ENCODE measurements at regions not wholly inside any gene's neighbourhood (a gene's known extent, or its start where the extent isn't known, plus 50 kb on each side); places are given as distances from the start of the nearest gene placed in this dataset.

DNA sequence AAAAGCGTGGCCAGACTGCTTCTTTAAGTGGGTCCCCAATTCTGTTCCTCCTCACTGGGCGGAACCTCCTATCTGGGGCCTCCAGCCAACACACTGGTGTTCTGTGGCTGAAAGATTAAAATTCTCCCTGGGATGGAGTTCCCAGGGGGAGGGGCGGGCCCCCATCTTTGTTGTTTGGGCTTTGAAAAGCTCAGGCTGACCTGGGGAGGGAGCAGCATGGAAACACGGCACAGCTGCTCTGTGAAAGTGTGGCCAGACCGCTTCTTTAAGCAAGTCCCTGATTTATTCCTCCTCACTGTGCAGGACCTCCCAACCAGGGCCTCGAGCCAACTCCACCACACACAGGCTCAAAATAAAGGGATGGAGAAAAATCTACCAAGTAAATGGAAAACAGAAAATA, 219.5 kb downstream of the TMEM47 start:
- dilution Hi-C loops (cut with HindIII; ENCODE audit: low sequenced_read_pairs, unreplicated experiment), result no loop called here

More for the DNA sequence above, 219.5 kb downstream of the TMEM47 start:
- no peak overlapping the region for H2BK20ac ChIP-seq (ENCODE audit: low read depth, low read length)
- no peaks in the 10 kb centered on the region for H3K36me3 ChIP-seq (ENCODE audit: control insufficient read depth, insufficient read depth, low read length)
- no peak overlapping the region for H4K91ac ChIP-seq (ENCODE audit: insufficient read depth, low read depth, low read length)
- no peak overlapping the region for H3K18ac ChIP-seq (ENCODE audit: low read depth, low read length)
- no peak overlapping the region for H3K4ac ChIP-seq (ENCODE audit: low read depth, low read length)
- H3K4me3 ChIP-seq (ENCODE audit: insufficient read depth, low read depth, low read length), result no peak overlapping the region
- no TSS peak for BruUV-seq (replicated peaks)
- intact Hi-C loops (cut with micrococcal nuclease), result no loop called here
- no peak overlapping the region for H3K23ac ChIP-seq (ENCODE audit: low read depth, low read length)
- no peak overlapping the region for H2BK120ac ChIP-seq (ENCODE audit: low read depth, low read length)
- in situ Hi-C loops (cut with MboI; ENCODE audit: low sequenced_read_pairs), result no loop called here
- no peaks in the 10 kb centered on the region for H3K4me1 ChIP-seq (ENCODE audit: control insufficient read depth, insufficient read depth, low read length)
- no CpG with 5 or more reads among the region's 6 CpGs for WGBS, 2 experiments (ENCODE audit: extremely low coverage in 2 of 2, insufficient read length in 1 of 2)
- H3K9ac ChIP-seq (ENCODE audit: low read depth, low read length), result no peak overlapping the region
- ChIA-PET CTCF (no interaction called here), POLR2A (ENCODE audit: unreplicated experiment) (no interaction called here)
- H3K79me1 ChIP-seq (ENCODE audit: low read depth in 1 of 2, low read length in 2 of 2), result no peaks in the 10 kb centered on the region
- no peak overlapping the region for H3K27ac ChIP-seq (ENCODE audit: insufficient read depth, low read length)
- peaks cover 3% of the 10 kb centered on the region; the same call in 1 of the 2 replicates for H3K9me3 ChIP-seq (ENCODE audit: control insufficient read depth, insufficient read depth, low read length)
- no peaks in the 10 kb centered on the region for H3K27me3 ChIP-seq (ENCODE audit: control insufficient read depth, insufficient read depth, low read length)
- H2BK5ac ChIP-seq (ENCODE audit: low read depth, low read length, poor library complexity, severe bottlenecking), result no peak overlapping the region
- no peak overlapping the region for H2AFZ ChIP-seq (replicated peaks; ENCODE audit: low read length, poor library complexity)
- no peak overlapping the region for H4K5ac ChIP-seq (ENCODE audit: low read depth, low read length)
- no peak overlapping the region for H3K14ac ChIP-seq (replicated peaks; ENCODE audit: low read depth, low read length)
- TF ChIP-seq, protein P1, sequence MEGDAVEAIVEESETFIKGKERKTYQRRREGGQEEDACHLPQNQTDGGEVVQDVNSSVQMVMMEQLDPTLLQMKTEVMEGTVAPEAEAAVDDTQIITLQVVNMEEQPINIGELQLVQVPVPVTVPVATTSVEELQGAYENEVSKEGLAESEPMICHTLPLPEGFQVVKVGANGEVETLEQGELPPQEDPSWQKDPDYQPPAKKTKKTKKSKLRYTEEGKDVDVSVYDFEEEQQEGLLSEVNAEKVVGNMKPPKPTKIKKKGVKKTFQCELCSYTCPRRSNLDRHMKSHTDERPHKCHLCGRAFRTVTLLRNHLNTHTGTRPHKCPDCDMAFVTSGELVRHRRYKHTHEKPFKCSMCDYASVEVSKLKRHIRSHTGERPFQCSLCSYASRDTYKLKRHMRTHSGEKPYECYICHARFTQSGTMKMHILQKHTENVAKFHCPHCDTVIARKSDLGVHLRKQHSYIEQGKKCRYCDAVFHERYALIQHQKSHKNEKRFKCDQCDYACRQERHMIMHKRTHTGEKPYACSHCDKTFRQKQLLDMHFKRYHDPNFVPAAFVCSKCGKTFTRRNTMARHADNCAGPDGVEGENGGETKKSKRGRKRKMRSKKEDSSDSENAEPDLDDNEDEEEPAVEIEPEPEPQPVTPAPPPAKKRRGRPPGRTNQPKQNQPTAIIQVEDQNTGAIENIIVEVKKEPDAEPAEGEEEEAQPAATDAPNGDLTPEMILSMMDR (conservative IDR thresholded peaks at IDR 0.05; ENCODE audit: low read depth, low read length), result no peak
- TF ChIP-seq MAFK (IDR thresholded peaks at IDR 0.05; ENCODE audit: low read depth, low read length), result no peak
- TF ChIP-seq POLR2A (IDR thresholded peaks at IDR 0.05; ENCODE audit: low read depth, low read length), result no peak
- TF ChIP-seq, protein P2, sequence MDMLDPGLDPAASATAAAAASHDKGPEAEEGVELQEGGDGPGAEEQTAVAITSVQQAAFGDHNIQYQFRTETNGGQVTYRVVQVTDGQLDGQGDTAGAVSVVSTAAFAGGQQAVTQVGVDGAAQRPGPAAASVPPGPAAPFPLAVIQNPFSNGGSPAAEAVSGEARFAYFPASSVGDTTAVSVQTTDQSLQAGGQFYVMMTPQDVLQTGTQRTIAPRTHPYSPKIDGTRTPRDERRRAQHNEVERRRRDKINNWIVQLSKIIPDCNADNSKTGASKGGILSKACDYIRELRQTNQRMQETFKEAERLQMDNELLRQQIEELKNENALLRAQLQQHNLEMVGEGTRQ (IDR thresholded peaks at IDR 0.05; ENCODE audit: low read depth, low read length), result no peak
- TF ChIP-seq CHD1 (IDR thresholded peaks at IDR 0.05; ENCODE audit: low read depth, low read length), result no peak
- TF ChIP-seq NFE2L2 (IDR thresholded peaks at IDR 0.05; ENCODE audit: low read depth, low read length), result no peak
- TF ChIP-seq BHLHE40 (IDR thresholded peaks at IDR 0.05; ENCODE audit: low read depth, low read length), result no peak
- H3K4me2 ChIP-seq (ENCODE audit: low read depth, low read length), result no peak overlapping the region
- no peak overlapping the region for H2BK15ac ChIP-seq (ENCODE audit: low read depth, low read length)
- no peak overlapping the region for H4K8ac ChIP-seq (ENCODE audit: low read depth in 2 of 2, low read length in 2 of 2)
- H4K20me1 ChIP-seq (ENCODE audit: insufficient read depth, low read length), result no peaks in the 10 kb centered on the region
- no peaks in the 10 kb centered on the region for H3K9me1 ChIP-seq (ENCODE audit: insufficient read depth, low read length)
- no peak overlapping the region for H2AK5ac ChIP-seq (ENCODE audit: low read depth, low read length)
- H2AK9ac ChIP-seq (replicated peaks; ENCODE audit: low read depth, low read length, poor library complexity), result no peak overlapping the region
- DNase-seq, result no peak
- no peak for ATAC-seq (ENCODE audit: low read depth)
- no peak overlapping the region for H3K56ac ChIP-seq (ENCODE audit: extremely low read depth, insufficient read depth, low read length)

Data from IMR-90 (cell line).